ENCODE measurements at regions not wholly inside any gene's neighbourhood (a gene's known extent, or its start where the extent isn't known, plus 50 kb on each side); places are given as distances from the start of the nearest gene placed in this dataset.
"Not testable (repeated sequence)": the region's sequence is repeated elsewhere in the genome, so short reads cannot be mapped to it uniquely, and the experiment has no call there.

DNA sequence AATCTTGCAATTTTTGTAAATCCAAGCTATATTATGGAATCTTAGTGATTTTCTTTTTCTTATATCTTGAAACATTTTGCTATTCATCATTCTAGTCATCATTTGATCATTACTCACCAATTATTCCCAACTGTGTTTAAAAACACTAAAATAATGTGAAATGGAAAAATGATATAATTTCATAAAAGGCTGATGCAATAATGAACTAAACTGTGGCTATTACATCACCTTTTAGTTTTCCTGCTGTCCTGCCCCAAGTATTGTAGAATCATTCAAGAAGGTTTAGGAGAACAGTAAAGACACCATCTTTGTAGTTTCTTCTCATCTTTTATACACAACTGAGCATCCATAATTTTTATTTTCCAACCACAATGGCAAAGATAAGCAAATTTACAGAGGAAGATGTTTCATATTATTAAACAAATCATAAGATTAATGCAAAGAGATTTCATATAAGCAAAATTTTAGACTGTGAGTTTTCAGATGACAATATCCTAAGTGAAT, 431.0 kb upstream of the SLC30A5 start:
- H3K4me3 Mint-ChIP-seq = no peak overlapping the region
- H3K27me3 Mint-ChIP-seq = peaks cover 25% of the 10 kb centered on the region
- H3K9me3 ChIP-seq (ENCODE audit: control insufficient read depth, low read length, poor library complexity, severe bottlenecking) = no peaks in the 10 kb centered on the region
- H3K4me1 Mint-ChIP-seq = peaks cover 3% of the 10 kb centered on the region
- ATAC-seq = no peak
- H3K27ac Mint-ChIP-seq = no peak overlapping the region
- no peak for DNase-seq
- H3K36me3 Mint-ChIP-seq (ENCODE audit: low read depth) = no peaks in the 10 kb centered on the region

GRCh38 chr5:68669864-68670575, 423.8 kb upstream of the SLC30A5 start:
- Mint-ChIP-seq H3K36me3 (ENCODE audit: low read depth) (peaks cover 4% of the 10 kb centered on the region), H3K27ac (no peak overlapping the region), H3K4me1 (peaks cover 2% of the 10 kb centered on the region), H3K27me3 (peaks cover 50% of the 10 kb centered on the region), H3K4me3 (no peak overlapping the region)
- no peak for ATAC-seq
- H3K9me3 ChIP-seq (ENCODE audit: control insufficient read depth, low read length, poor library complexity, severe bottlenecking) = no peaks in the 10 kb centered on the region
- DNase-seq = no peak

- Mint-ChIP-seq H3K27me3 (peaks cover 40% of the 10 kb centered on the region), H3K4me3 (no peak overlapping the region), H3K36me3 (ENCODE audit: low read depth) (peaks cover 4% of the 10 kb centered on the region), H3K27ac (no peak overlapping the region), H3K4me1 (peaks cover 2% of the 10 kb centered on the region)
- no peaks in the 10 kb centered on the region for H3K9me3 ChIP-seq (ENCODE audit: control insufficient read depth, low read length, poor library complexity, severe bottlenecking)
- ATAC-seq = no peak
- DNase-seq = no peak
Observed at GRCh38 chr5:68673106-68673822, 420.6 kb upstream of the SLC30A5 start.

- ATAC-seq = no peak
- peaks cover under 1% of the 10 kb centered on the region for H3K4me1 Mint-ChIP-seq
- H3K36me3 Mint-ChIP-seq (ENCODE audit: low read depth) = peaks cover 4% of the 10 kb centered on the region
- no peak overlapping the region for H3K27ac Mint-ChIP-seq
- no peak for DNase-seq
- no peak overlapping the region for H3K4me3 Mint-ChIP-seq
- no peaks in the 10 kb centered on the region for H3K9me3 ChIP-seq (ENCODE audit: control insufficient read depth, low read length, poor library complexity, severe bottlenecking)
- peaks cover 40% of the 10 kb centered on the region for H3K27me3 Mint-ChIP-seq
Observed at GRCh38 chr5:68673823-68674180, 420.0 kb upstream of the SLC30A5 start.

DNA sequence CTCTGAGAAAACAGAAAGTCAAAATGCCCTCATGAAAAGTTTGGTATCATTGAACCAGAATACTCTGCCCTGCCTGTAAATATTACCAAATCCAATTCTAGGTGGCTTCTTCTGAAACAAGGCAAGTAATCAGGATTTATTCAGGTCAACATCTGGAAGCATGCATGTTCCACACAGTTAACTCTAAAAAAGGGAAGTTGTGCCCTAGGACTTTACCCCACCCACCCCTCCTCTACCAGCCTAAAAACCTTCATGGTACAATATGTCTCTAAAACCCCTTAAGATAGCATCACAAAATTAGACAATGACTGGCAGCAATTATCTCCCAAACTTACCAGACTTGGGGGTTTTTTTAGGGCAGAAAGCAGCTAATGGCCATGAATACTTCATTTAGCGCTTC, 414.8 kb upstream of the SLC30A5 start:
- Mint-ChIP-seq H3K27ac (no peak overlapping the region), H3K4me3 (no peak overlapping the region)

GRCh38 chr5:68680366-68680765, 413.4 kb upstream of the SLC30A5 start:
- Mint-ChIP-seq H3K4me3 (no peak overlapping the region), H3K36me3 (ENCODE audit: low read depth) (peaks cover 2% of the 10 kb centered on the region)
- H3K9me3 ChIP-seq (ENCODE audit: control insufficient read depth, low read length, poor library complexity, severe bottlenecking) = no peaks in the 10 kb centered on the region

More for the DNA sequence above, 414.8 kb upstream of the SLC30A5 start:
- no peak for DNase-seq
- peaks cover 7% of the 10 kb centered on the region for H3K36me3 Mint-ChIP-seq (ENCODE audit: low read depth)
- peaks cover 26% of the 10 kb centered on the region for H3K27me3 Mint-ChIP-seq
- no peaks in the 10 kb centered on the region for H3K4me1 Mint-ChIP-seq
- ATAC-seq = no peak
- H3K9me3 ChIP-seq (ENCODE audit: control insufficient read depth, low read length, poor library complexity, severe bottlenecking) = no peaks in the 10 kb centered on the region

GRCh38 chr5:68681929-68682328, 411.9 kb upstream of the SLC30A5 start:
- Mint-ChIP-seq H3K36me3 (ENCODE audit: low read depth) (peaks cover 2% of the 10 kb centered on the region), H3K27me3 (peaks cover 23% of the 10 kb centered on the region), H3K4me1 (no peaks in the 10 kb centered on the region), H3K27ac (no peak overlapping the region), H3K4me3 (no peak overlapping the region)
- no peak for DNase-seq
- no peaks in the 10 kb centered on the region for H3K9me3 ChIP-seq (ENCODE audit: control insufficient read depth, low read length, poor library complexity, severe bottlenecking)
- ATAC-seq = no peak

More at GRCh38 chr5:68680366-68680765, 413.4 kb upstream of the SLC30A5 start:
- Mint-ChIP-seq H3K27me3 (peaks cover 20% of the 10 kb centered on the region), H3K4me1 (no peaks in the 10 kb centered on the region), H3K27ac (no peak overlapping the region)
- DNase-seq (no peak), ATAC-seq (no peak)

DNA sequence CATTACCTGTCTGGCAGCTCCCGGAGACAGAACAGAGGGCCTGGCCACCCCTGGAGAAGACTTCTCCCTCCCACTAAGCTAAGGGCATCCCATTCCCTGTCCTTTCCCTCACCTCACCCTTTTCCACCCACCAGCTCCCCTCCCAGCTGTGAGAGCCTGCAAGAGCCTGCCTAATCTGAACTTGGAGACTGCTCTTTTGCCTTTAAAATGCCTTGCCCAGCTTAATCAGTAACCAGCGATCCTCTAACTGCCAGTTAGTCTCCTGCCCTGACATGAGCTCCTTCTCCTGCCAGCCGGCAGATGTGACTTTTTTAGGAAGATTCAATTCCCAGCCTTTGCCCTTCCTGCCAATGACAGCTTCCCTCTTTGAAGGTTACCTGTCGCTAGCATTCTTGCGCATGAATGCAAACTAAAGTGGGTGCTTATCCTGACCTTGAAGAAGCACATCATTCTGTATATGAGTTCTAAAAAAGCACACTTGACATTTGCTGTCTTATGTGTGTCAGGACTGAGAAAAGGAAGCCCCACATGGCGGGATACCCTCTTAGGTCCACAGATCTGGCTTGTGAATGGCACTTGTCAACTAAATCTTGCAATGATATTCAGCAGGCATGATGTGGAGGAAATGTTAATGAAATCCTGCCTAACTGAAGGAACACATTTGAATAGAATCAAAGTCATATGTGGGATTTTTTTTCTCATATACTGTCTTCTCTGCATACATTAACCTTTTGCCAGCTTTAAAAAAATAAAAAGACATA, 411.2 kb upstream of the SLC30A5 start:
- ATAC-seq = no peak
- peaks cover 23% of the 10 kb centered on the region for H3K27me3 Mint-ChIP-seq
- DNase-seq = no peak
- no peak overlapping the region for H3K4me3 Mint-ChIP-seq
- no peak overlapping the region for H3K27ac Mint-ChIP-seq
- no peaks in the 10 kb centered on the region for H3K9me3 ChIP-seq (ENCODE audit: control insufficient read depth, low read length, poor library complexity, severe bottlenecking)
- H3K4me1 Mint-ChIP-seq = no peaks in the 10 kb centered on the region
- peaks cover 2% of the 10 kb centered on the region for H3K36me3 Mint-ChIP-seq (ENCODE audit: low read depth)

DNA sequence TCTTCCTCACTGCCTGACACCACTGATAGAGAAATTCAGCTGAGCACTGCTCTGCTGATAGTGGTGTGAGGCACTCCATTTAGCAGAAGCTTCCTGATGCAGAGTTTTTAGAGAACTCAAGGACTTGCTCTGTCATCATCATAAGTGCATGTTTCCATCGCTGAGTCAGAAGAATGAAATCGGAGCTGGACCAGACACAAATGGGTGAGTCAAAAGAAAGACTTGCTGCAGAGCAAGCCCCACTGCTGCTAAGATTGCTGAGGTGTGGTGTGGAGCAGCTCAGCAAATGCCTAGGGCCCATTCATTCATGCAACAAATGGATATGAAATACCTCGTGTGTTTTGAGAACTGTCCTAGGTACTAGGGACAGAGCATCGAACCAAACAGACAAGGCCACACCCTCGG, 410.2 kb upstream of the SLC30A5 start:
- Mint-ChIP-seq H3K27ac (no peak overlapping the region), H3K36me3 (ENCODE audit: low read depth) (peaks cover 2% of the 10 kb centered on the region), H3K4me1 (no peaks in the 10 kb centered on the region), H3K4me3 (no peak overlapping the region), H3K27me3 (peaks cover 23% of the 10 kb centered on the region)
- no peak for ATAC-seq
- no peaks in the 10 kb centered on the region for H3K9me3 ChIP-seq (ENCODE audit: control insufficient read depth, low read length, poor library complexity, severe bottlenecking)
- DNase-seq = no peak

- no peaks in the 10 kb centered on the region for H3K9me3 ChIP-seq (ENCODE audit: control insufficient read depth, low read length, poor library complexity, severe bottlenecking)
- Mint-ChIP-seq H3K4me1 (no peaks in the 10 kb centered on the region), H3K27ac (no peak overlapping the region), H3K4me3 (no peak overlapping the region), H3K27me3 (peaks cover 16% of the 10 kb centered on the region), H3K36me3 (ENCODE audit: low read depth) (no peaks in the 10 kb centered on the region)
- ATAC-seq (no peak), DNase-seq (no peak)
Observed at GRCh38 chr5:68685863-68686262, 408.0 kb upstream of the SLC30A5 start.

DNA sequence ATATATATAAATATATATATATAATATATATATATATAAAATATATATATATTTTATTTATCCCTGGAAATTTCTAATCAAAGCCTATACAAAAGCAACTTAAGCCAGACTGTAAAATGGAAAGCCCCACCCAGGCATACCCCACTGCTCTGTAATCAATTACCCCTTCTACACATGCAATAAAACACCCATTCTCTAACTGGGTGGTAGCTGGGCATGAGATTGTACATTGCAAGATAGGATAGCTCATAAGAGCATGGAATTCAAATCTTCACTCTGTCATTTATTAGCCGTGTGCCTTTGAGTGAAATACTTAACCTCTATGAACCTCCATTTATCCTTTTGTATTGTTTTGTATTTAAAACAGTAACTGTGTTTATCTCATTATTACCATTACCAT, 405.3 kb upstream of the SLC30A5 start:
- ATAC-seq = no peak

GRCh38 chr5:68689010-68689409, 404.8 kb upstream of the SLC30A5 start:
- no peak for ATAC-seq
- Mint-ChIP-seq H3K27ac (no peak overlapping the region), H3K36me3 (ENCODE audit: low read depth) (no peaks in the 10 kb centered on the region)

More for the DNA sequence above, 405.3 kb upstream of the SLC30A5 start:
- Mint-ChIP-seq H3K27me3 (peaks cover 10% of the 10 kb centered on the region), H3K27ac (no peak overlapping the region), H3K4me3 (no peak overlapping the region), H3K36me3 (ENCODE audit: low read depth) (no peaks in the 10 kb centered on the region), H3K4me1 (no peaks in the 10 kb centered on the region)
- no peaks in the 10 kb centered on the region for H3K9me3 ChIP-seq (ENCODE audit: control insufficient read depth, low read length, poor library complexity, severe bottlenecking)
- DNase-seq = no peak

GRCh38 chr5:68691874-68692273, 401.9 kb upstream of the SLC30A5 start:
- H3K27me3 Mint-ChIP-seq; H3K4me1 Mint-ChIP-seq; H3K27ac Mint-ChIP-seq; H3K4me3 Mint-ChIP-seq; ATAC-seq; H3K36me3 Mint-ChIP-seq (ENCODE audit: low read depth); H3K9me3 ChIP-seq (ENCODE audit: control insufficient read depth, low read length, poor library complexity, severe bottlenecking); DNase-seq: not testable (repeated sequence)

More at GRCh38 chr5:68689010-68689409, 404.8 kb upstream of the SLC30A5 start:
- no peaks in the 10 kb centered on the region for H3K4me1 Mint-ChIP-seq
- H3K27me3 Mint-ChIP-seq = peaks cover 10% of the 10 kb centered on the region
- no peak for DNase-seq
- H3K4me3 Mint-ChIP-seq = no peak overlapping the region
- H3K9me3 ChIP-seq (ENCODE audit: control insufficient read depth, low read length, poor library complexity, severe bottlenecking) = no peaks in the 10 kb centered on the region
